ENCODE measurements at regions not wholly inside any gene's neighbourhood (a gene's known extent, or its start where the extent isn't known, plus 50 kb on each side); places are given as distances from the start of the nearest gene placed in this dataset.
"Not testable (repeated sequence)": the region's sequence is repeated elsewhere in the genome, so short reads cannot be mapped to it uniquely, and the experiment has no call there.

DNA sequence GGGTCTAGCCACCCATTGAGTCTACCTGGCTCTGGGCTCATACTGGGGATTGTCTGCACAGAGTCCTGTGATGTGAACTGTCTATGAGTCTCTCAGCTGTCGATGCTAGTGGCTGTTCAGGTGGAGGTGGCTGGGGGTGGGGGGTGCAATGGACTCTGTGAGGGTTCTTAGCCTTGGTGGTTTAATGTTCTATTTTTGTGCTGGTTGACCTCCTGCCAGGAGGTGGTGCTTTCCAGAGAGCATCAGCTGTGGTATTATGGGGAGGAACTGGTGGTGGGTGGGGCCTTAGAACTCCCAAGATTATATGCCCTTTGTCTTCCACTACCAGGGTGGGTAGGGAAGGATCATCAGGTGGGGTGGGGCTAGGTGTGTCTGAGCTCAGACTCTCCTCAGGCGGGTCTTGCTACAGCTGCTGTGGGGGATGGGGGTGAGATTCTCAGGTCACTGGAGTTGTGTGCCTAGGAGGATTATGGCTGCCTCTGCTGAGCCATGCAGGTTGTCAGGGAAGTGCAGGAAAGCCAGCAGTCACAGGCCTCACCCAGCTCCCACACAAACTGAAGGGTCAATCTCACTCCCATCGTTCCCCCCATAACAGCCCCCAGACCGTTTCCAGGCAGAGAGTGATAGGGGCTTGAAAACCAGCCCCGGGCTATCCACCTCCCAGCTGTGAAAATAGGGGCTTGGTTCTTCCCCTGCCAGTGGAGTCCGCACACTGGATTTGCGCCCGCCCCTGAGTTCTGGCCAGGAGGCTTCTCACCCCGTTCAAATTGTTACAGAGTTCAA lies 104.0 kb upstream of the EPB41L4A start:
- not testable (repeated sequence) for H3K4me3 Mint-ChIP-seq; H3K36me3 Mint-ChIP-seq (ENCODE audit: low read depth); ATAC-seq; H3K4me1 Mint-ChIP-seq; H3K9me3 Mint-ChIP-seq; DNase-seq; H3K27me3 Mint-ChIP-seq; H3K27ac Mint-ChIP-seq

DNA sequence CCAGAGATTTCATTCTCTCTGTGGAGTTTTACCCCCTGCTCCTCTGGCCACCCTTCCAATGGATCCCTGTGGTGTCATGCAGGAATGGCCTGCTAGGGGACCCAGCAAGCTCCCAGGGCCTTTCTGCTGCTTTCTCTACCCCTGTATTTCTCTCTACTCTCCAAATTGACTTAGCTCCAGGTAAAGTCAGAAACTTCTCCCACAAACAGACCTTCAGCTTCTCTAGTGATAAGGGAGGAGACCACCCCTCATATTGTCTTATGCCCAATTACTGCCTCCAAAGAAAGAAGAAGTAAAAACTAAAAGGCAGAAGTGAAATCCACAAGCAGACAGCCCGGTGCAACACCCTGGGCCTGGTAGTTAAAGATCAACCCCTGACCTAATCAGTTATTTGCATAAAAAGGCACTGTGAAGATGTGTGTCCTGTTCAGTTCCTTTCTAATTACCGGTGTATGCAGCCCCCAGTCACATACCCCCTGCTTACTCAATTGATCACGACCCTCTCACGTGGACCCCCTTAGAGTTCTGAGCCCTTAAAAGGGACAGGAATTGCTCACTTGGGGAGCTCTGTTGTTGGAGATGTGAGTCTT lies 104.7 kb upstream of the EPB41L4A start:
- ATAC-seq; H3K4me3 Mint-ChIP-seq; H3K27me3 Mint-ChIP-seq; DNase-seq; H3K36me3 Mint-ChIP-seq (ENCODE audit: low read depth); H3K9me3 Mint-ChIP-seq; H3K4me1 Mint-ChIP-seq: not testable (repeated sequence)
- peak overlapping the region; percentile 3 for H3K27ac Mint-ChIP-seq

DNA sequence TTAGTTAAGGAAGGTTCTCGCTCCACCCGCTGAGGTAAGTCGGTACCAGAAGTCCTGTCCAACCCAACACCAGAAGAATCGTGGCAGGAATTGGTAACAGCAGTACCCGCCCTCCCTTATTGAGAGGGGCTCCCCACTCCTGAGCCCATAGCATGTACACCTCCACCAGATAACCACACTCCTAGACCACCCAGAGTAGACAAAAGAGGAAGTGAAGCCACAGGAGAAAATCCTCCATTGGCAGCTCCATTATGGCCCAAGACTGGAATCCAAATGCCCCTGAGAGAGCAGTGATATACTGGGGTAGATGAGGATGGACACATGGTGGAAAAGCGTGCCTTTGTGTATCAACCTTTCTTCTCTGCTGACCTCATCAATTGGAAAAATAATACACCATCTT lies 106.1 kb upstream of the EPB41L4A start:
- DNase-seq (no peak), ATAC-seq (no peak)
- H3K27ac Mint-ChIP-seq = no peak overlapping the region
- H3K27me3 Mint-ChIP-seq = no peaks in the 10 kb centered on the region
- peaks cover 7% of the 10 kb centered on the region for H3K4me1 Mint-ChIP-seq
- no peaks in the 10 kb centered on the region for H3K36me3 Mint-ChIP-seq (ENCODE audit: low read depth)
- no peaks in the 10 kb centered on the region for H3K9me3 Mint-ChIP-seq
- H3K4me3 Mint-ChIP-seq = no peak overlapping the region

DNA sequence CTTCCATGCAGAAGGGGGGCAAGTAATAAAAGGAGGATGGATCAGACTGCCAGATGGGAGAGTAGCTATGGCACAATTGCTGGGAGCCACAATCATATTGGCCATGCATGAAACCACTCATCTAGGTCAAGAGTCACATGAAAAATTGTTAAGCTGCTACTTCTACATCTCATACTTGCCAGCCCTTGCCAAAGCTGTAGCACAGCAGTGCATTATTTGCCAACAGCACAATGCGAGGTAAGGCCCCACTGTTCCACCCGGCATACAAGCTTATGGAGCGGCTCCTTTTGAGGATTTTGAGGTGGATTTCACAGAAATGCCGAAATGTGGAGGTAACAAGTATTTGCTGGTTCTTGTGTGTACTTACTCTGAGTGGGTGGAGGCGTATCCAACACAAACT lies 109.9 kb upstream of the EPB41L4A start:
- Mint-ChIP-seq H3K27me3 (peaks cover 2% of the 10 kb centered on the region), H3K4me3 (no peak overlapping the region), H3K9me3 (no peaks in the 10 kb centered on the region), H3K27ac (no peak overlapping the region), H3K36me3 (ENCODE audit: low read depth) (no peaks in the 10 kb centered on the region), H3K4me1 (peaks cover 8% of the 10 kb centered on the region)
- no peak for DNase-seq
- ATAC-seq = no peak

DNA sequence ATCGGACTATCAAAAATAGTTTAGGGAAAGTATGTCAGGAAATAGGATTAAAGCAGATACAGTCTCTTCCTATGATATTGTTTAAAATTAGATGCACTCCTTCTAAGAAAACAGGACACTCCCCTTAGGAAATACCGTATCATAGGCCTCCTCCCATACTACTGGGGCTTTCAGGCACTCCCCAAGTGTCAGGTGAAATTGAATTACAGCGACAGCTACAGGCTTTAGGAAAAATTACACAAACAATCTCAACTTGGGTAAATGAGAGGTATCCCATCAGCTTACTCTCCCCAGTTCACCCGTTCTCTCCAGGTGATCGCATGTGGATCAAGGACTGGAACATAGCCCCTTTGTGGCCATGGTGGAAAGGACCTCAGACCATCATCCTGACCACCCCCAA lies 110.4 kb upstream of the EPB41L4A start:
- Mint-ChIP-seq H3K36me3 (ENCODE audit: low read depth) (no peaks in the 10 kb centered on the region), H3K27ac (no peak overlapping the region), H3K4me3 (no peak overlapping the region), H3K4me1 (peaks cover 8% of the 10 kb centered on the region), H3K9me3 (no peaks in the 10 kb centered on the region), H3K27me3 (peaks cover 2% of the 10 kb centered on the region)
- ATAC-seq (no peak), DNase-seq (no peak)

DNA sequence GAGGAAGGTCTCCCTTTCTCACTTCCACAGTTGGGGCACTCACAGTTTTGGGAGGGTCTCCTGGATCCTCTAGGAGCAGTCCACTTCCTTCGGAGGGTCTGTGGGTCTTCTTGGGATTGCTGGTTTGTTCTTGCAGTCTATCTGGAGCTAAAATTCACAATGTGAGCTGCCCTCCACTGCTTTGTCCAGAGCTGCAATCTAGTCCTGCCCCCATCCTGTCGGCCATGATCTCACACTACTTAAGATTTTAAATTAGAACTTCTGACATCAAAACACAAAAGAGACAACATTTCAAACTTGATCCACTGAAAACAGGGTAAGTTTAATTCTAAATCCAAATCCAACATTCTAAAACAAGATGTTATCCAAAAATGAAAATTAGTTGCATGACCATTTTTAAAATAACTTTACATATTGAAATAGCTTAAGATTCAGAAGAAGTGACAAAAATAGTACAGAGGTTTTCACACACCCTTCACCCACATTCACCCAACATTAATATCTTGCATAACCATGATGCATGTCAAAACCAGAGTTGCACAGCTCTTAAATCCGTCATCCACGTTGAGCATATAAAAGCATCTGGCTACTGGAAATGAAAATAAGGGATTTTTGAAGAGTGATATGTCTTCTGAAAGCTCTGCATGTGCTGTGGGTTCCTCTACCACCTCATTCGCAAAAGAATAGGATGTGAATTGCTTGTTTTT lies 113.7 kb upstream of the EPB41L4A start:
- H3K36me3 Mint-ChIP-seq (ENCODE audit: low read depth) = no peaks in the 10 kb centered on the region
- DNase-seq = no peak
- no peak overlapping the region for H3K27ac Mint-ChIP-seq
- no peaks in the 10 kb centered on the region for H3K9me3 Mint-ChIP-seq
- no peak for ATAC-seq
- peaks cover 8% of the 10 kb centered on the region for H3K4me1 Mint-ChIP-seq
- no peak overlapping the region for H3K4me3 Mint-ChIP-seq
- peaks cover 2% of the 10 kb centered on the region for H3K27me3 Mint-ChIP-seq

DNA sequence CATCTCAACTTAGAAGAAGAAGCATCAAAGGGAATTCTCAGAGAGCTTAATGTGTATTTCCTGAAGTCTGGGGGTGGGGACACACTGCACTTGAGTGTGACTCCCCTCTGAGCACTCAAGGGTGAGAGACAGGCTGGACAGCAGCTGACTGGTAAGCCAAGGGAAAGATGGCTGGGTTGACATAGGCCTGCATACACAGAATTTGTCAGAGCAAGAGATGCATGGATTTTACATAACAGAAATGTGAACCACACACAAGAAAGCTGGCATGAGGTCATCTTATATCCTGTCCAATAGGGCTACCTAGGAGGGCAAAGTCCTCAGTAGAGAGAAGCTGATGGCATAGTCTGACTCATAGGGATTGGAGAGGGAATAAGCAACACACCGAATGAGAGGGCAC lies 114.3 kb upstream of the EPB41L4A start:
- no peaks in the 10 kb centered on the region for H3K36me3 Mint-ChIP-seq (ENCODE audit: low read depth)
- DNase-seq (no peak), ATAC-seq (peak; percentile 33)
- H3K27ac Mint-ChIP-seq = no peak overlapping the region
- H3K4me1 Mint-ChIP-seq = peaks cover 8% of the 10 kb centered on the region
- H3K27me3 Mint-ChIP-seq = peaks cover 4% of the 10 kb centered on the region
- no peak overlapping the region for H3K4me3 Mint-ChIP-seq
- no peaks in the 10 kb centered on the region for H3K9me3 Mint-ChIP-seq

DNA sequence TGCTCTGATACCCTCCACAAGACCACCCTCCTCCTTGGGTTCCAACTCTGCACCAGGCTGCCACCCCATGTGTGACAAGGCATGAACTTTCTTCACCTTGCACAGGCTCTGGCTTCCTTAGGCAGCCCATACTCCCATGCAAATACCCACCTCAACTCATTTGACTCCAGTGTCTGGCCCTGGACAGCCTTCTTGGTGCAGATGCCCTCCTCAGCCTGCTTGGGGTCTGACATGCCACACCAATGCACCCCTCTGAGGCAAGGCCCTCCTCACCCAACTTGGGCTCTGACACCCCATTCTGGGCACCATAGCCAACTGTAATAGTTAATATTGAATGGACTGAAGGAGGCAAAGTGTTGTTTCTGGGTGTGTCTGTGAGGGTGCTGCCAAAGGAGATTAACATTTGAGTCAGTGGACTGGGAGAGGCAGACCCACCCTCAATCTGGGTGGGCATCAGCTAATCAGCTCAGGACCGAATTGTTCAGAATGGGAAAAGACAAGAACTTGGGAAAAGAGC lies 115.0 kb upstream of the EPB41L4A start:
- H3K4me3 Mint-ChIP-seq = no peak overlapping the region
- DNase-seq (no peak), ATAC-seq (no peak)
- H3K9me3 Mint-ChIP-seq = no peaks in the 10 kb centered on the region
- H3K27ac Mint-ChIP-seq = no peak overlapping the region
- H3K4me1 Mint-ChIP-seq = peaks cover 8% of the 10 kb centered on the region
- peaks cover 4% of the 10 kb centered on the region for H3K27me3 Mint-ChIP-seq
- no peaks in the 10 kb centered on the region for H3K36me3 Mint-ChIP-seq (ENCODE audit: low read depth)

DNA sequence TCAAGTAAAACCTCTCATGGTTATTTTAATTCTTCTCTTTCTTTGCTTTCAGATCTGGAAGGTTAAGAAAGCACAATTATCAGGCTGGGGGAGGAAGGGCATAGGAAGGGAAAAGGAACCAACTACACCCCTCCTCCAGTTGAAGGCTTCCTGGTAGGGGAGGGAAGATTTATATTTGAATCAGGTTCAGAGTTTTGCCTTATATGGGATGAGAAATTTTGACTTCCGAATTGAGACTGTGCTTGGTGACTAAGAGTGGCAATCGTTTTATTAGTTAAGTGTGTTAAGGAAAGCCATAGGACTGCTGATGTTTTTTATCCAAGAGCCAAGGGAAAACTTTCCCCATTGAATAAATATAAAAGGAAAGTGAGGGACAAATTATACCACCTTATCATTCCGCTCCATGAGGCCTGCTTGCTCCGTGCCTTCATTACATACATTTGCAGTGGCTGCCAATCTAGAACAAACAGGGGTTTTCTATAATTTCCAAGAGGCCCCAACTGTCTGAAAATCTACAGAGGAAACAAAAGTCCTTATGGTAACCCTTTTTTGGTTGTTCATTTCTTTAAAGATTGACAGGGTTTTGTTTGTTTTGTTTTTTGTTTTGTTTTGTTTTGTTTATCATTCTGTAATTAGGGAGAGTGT lies 115.7 kb upstream of the EPB41L4A start:
- Mint-ChIP-seq H3K4me3 (no peak overlapping the region), H3K27ac (no peak overlapping the region), H3K9me3 (no peaks in the 10 kb centered on the region)

DNA sequence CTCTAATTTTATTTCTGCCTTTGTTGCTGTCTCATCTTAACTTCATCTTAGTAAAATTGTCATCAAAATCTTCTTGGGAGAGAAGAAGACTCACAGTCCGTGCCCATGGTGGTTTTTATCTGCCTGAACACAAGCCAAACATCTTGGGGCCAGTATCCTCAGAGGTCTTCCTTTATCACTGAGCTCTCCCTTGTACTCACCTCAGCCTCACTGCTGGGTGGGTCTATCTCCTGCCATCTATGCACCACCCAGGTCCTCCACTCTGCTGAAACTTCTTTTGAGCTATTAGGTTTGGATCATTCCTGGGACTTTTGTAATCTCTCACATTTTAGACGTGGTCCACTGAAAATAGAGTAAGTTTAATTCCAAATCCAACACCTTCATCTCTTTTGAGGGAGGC lies 116.3 kb upstream of the EPB41L4A start:
- DNase-seq = no peak
- no peaks in the 10 kb centered on the region for H3K9me3 Mint-ChIP-seq
- H3K4me3 Mint-ChIP-seq = no peak overlapping the region
- peaks cover 4% of the 10 kb centered on the region for H3K27me3 Mint-ChIP-seq
- peaks cover 8% of the 10 kb centered on the region for H3K4me1 Mint-ChIP-seq
- H3K27ac Mint-ChIP-seq = no peak overlapping the region
- no peaks in the 10 kb centered on the region for H3K36me3 Mint-ChIP-seq (ENCODE audit: low read depth)
- ATAC-seq = no peak

More for the DNA sequence above, 115.7 kb upstream of the EPB41L4A start:
- Mint-ChIP-seq H3K4me1 (peaks cover 8% of the 10 kb centered on the region), H3K27me3 (peaks cover 4% of the 10 kb centered on the region), H3K36me3 (ENCODE audit: low read depth) (no peaks in the 10 kb centered on the region)
- ATAC-seq = no peak
- DNase-seq = no peak

DNA sequence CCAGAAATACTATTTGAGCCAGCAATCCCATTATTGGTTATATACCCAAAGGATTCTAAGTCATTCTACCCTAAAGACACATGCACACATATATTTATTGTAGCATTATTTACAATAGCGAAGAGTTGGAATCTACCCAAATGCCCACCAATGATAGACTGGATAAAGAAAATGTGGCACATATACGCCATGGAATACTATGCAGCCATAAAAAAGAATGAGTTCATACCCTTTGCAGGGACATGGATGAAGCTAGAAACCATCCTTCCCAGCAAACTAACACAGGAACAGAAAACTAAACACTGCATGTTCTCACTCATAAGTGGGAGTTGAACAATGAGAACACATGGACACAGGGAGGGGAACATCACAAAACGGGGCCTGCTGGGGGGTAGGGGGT lies 125.5 kb upstream of the EPB41L4A start:
- not testable (repeated sequence) for H3K9me3 Mint-ChIP-seq; H3K36me3 Mint-ChIP-seq (ENCODE audit: low read depth); DNase-seq; H3K27me3 Mint-ChIP-seq; H3K4me1 Mint-ChIP-seq; H3K4me3 Mint-ChIP-seq; ATAC-seq; H3K27ac Mint-ChIP-seq

DNA sequence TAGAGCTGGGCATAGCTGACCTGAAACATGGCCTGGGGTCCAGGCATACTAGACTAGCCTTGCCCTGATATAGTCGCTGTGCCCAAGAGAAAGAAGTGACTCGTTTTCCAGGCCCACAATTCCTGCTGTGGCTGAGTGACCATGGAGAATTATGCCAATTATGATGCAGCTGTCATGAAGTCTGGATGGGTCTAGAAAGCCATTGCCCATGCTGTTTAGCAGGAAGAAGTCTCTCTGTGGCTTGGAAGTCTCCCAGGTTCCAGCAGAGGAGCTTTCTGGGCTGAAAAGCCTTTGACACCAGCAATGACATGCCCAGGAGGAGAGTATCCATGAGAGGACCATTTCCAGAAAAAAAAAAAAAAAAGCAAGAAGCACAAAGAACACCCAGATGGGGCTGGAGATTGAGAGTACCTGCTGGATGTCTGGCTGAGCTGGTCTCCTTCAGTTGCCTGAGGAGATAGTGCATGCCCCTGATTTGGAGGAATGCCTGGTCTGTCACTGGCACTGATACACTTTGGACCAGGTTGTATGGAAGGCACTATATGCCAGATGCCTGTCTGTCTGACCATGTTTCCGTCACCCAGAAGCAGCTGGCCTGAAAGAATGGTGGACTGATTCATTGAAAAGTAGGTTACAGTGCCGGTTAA lies 128.0 kb upstream of the EPB41L4A start:
- Mint-ChIP-seq H3K9me3 (no peaks in the 10 kb centered on the region), H3K27ac (no peak overlapping the region), H3K27me3 (peaks cover 4% of the 10 kb centered on the region), H3K4me1 (no peaks in the 10 kb centered on the region), H3K36me3 (ENCODE audit: low read depth) (no peaks in the 10 kb centered on the region), H3K4me3 (no peak overlapping the region)
- no peak for DNase-seq
- ATAC-seq = no peak

DNA sequence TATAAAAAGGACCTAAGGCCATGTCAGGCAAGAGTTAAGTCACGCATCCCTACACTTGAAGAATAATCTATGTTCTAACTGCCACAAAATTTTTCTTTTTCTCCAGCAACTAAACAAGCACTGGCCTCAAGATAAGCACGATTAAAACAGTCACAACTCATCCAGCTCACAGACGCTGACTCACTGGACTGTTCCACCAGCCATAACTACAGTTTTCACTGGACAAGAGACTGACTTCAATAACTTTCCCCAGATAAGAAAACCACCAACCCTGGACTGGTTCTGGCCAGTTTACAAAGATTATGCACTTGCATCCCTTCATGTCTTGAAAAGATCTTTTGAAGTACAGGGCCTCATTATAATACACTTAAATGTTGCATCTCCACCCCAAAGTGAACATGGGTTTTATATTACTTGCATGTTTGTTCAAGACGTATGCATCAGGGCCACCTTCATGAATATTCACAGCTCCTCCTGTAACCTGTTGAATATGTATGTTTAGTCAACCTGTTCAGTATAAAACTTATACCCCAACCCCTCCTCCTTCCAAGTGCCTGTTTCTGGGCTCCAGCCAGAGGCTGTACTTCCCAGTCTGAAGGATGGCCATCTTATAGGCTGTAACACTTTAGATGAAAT lies 129.3 kb upstream of the EPB41L4A start:
- H3K27ac Mint-ChIP-seq = no peak overlapping the region
- no peaks in the 10 kb centered on the region for H3K4me1 Mint-ChIP-seq
- no peaks in the 10 kb centered on the region for H3K9me3 Mint-ChIP-seq
- H3K27me3 Mint-ChIP-seq = peaks cover 4% of the 10 kb centered on the region
- ATAC-seq (peak; percentile 47), DNase-seq (no peak)
- H3K4me3 Mint-ChIP-seq = no peak overlapping the region
- H3K36me3 Mint-ChIP-seq (ENCODE audit: low read depth) = no peaks in the 10 kb centered on the region

DNA sequence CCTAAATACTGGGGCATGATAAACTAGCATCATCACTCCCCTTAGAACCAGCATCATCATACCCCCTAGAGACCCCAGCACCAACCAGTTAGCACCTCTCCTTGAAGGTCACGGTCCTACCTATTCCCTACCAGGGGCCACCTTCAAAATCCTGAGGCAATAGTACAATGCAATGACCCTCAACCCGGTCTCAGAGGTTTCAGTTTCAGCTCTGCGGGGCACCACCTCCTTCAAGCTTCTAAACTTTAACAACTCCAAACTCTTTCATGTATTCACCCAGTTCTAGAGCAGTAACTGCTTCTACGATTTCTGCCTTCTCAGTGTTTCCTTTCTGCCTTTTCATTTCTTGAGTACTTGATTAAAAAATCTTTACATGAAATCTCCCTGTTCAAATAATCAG lies 130.1 kb upstream of the EPB41L4A start:
- H3K4me3 Mint-ChIP-seq = no peak overlapping the region

More for the DNA sequence above, 130.1 kb upstream of the EPB41L4A start:
- H3K4me1 Mint-ChIP-seq = no peaks in the 10 kb centered on the region
- ATAC-seq = no peak
- H3K36me3 Mint-ChIP-seq (ENCODE audit: low read depth) = no peaks in the 10 kb centered on the region
- H3K9me3 Mint-ChIP-seq = no peaks in the 10 kb centered on the region
- no peak overlapping the region for H3K27ac Mint-ChIP-seq
- DNase-seq = no peak
- peaks cover under 1% of the 10 kb centered on the region for H3K27me3 Mint-ChIP-seq
